ENCODE measurements at regions not wholly inside any gene's neighbourhood (a gene's known extent, or its start where the extent isn't known, plus 50 kb on each side); places are given as distances from the start of the nearest gene placed in this dataset.

GRCh38 chr13:63396746-63397145 lies 1981.1 kb upstream of the PCDH20 start:
- no peak for TF ChIP-seq POLR2A (IDR thresholded peaks at IDR 0.05)
- TF ChIP-seq, protein P1, sequence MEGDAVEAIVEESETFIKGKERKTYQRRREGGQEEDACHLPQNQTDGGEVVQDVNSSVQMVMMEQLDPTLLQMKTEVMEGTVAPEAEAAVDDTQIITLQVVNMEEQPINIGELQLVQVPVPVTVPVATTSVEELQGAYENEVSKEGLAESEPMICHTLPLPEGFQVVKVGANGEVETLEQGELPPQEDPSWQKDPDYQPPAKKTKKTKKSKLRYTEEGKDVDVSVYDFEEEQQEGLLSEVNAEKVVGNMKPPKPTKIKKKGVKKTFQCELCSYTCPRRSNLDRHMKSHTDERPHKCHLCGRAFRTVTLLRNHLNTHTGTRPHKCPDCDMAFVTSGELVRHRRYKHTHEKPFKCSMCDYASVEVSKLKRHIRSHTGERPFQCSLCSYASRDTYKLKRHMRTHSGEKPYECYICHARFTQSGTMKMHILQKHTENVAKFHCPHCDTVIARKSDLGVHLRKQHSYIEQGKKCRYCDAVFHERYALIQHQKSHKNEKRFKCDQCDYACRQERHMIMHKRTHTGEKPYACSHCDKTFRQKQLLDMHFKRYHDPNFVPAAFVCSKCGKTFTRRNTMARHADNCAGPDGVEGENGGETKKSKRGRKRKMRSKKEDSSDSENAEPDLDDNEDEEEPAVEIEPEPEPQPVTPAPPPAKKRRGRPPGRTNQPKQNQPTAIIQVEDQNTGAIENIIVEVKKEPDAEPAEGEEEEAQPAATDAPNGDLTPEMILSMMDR (IDR thresholded peaks at IDR 0.05) = no peak
